GM21528 (cell line): ENCODE measurements at regions not wholly inside any gene's neighbourhood (a gene's known extent, or its start where the extent isn't known, plus 50 kb on each side); places are given as distances from the start of the nearest gene placed in this dataset.
"Not testable (repeated sequence)": the region's sequence is repeated elsewhere in the genome, so short reads cannot be mapped to it uniquely, and the experiment has no call there.

Experiments used
- ATAC-seq: cut with Tn5 transposase; IDR thresholded peaks from one replicate; pipeline ENCODE4 v1.9.1; 2021; ENCODE audit warnings: mild to moderate bottlenecking, moderate library complexity; ENCODE audit not compliant: unreplicated experiment, low FRiP score

DNA sequence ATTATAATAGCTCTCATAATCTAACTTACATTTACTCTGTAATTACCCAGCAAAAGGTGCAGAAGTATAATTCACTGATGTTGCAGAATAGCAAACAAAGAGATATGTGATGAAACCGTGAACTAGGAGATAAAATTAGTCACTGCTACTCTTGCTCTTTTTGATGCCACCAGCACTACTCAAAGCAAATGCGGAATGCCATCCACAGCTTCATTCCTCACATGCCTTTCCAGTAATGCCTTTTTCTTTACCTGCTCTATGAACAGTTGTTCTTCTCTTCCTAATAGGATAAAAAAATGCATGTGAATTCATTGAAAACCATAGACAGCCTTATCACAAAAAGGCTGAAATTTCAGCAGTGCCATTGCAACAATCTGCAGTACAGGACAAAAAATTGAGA is 1129.5 kb downstream of the DIAPH3 start:
- ATAC-seq = no peak

- ATAC-seq = no peak
Observed at GRCh38 chr13:59038824-59039223, 1124.9 kb downstream of the DIAPH3 start.

DNA sequence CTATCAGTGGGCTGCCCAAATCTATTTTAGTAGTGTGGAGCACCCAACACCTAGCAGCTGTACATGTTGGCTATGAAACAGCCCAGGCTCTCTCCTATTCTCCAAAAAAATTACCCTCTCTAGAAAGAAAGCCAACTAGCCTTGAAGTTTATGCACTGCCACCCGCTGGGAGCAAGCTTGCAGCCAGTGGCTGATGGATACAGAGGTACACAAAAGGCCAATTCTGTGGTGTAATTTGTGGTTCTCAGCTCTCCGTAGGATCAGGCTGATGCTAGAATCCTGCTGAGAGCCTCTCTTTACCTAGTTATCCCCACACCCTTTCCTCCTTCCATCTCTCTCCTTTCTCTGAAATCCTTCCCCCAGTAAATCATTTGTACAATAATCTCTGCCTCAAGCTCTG is 1120.7 kb downstream of the DIAPH3 start:
- ATAC-seq = no peak

DNA sequence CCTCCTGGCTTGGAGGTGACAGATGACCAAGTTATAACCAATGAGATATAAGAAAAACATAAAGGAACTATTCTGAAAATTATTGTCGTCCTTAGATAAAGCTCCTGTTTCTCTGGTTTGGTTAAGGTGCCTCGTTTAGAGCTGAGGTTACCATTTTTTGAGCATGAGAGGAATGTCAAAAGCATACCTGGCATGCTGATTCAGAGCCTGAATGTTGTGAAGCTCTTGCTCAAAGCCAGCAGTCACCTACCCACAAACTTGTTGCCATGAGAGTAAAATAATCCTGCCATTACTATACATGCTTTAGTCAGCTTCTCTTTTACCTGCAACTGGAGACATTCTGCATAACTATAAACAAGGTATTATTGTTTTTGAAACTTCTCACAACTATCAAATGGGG is 1116.2 kb downstream of the DIAPH3 start:
- ATAC-seq = no peak

GRCh38 chr13:59061621-59062020 is 1102.1 kb downstream of the DIAPH3 start:
- no peak for ATAC-seq

GRCh38 chr13:59064042-59064441 is 1099.7 kb downstream of the DIAPH3 start:
- no peak for ATAC-seq

- ATAC-seq = not testable (repeated sequence)
Observed at GRCh38 chr13:59076386-59076785, 1087.3 kb downstream of the DIAPH3 start.

DNA sequence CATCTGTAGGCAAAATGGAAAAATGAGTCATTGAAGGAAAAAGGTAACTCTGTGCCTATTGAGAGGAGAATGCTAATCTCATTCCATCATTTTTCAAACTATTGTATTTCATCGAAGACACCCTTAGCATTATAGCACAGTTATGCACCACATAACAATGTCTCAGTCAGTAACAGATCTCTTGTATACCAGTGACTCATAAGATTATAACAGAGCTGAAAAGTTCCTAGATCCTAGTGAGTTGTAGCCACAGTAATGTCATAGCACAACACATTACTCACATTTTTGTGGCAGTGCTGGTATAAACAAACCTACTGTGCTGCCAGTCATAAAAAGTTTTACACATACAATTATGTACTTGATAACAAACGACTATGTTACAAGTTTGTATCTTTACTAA is 1077.6 kb downstream of the DIAPH3 start:
- ATAC-seq = no peak

GRCh38 chr13:59088716-59089115 is 1075.0 kb downstream of the DIAPH3 start:
- no peak for ATAC-seq

GRCh38 chr13:59094181-59094580 is 1069.5 kb downstream of the DIAPH3 start:
- no peak for ATAC-seq

- no peak for ATAC-seq
Observed at GRCh38 chr13:59099182-59099974, 1064.3 kb downstream of the DIAPH3 start.

DNA sequence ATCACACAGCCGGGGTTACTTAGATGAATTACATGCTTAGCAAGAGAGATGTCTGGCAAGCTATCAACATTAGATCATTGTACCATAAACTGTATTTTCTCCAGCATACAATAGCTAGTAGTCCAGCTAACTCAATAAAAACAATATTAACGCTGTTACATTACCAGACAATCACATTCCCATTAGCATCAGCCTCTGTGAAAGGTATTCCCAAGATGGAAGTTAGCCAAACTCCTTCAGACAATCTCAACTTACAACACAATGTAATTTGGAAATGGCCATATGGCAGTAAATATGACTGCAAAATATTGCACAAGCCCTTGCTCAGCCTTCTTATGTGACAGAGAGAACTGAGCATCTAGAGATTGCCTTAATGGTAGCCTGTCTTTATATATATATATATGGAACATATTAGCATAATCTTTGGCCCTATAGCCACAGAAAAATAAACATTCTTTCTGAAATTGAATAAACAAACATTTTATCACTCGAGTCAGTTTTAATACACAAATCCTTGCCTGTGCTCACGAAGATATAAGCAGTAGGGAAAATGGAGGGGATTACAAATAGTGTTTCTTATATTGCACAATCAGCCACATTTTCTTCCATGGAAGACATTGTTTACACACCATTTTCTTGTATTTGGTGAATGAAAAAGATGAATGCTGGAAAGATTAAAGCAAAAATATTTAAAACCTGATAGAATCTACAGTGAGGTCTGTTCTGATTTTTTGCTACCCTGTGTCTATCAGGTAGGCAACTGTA is 1060.5 kb downstream of the DIAPH3 start:
- ATAC-seq = no peak

- no peak for ATAC-seq
Observed at GRCh38 chr13:59111751-59112171, 1052.0 kb downstream of the DIAPH3 start.

DNA sequence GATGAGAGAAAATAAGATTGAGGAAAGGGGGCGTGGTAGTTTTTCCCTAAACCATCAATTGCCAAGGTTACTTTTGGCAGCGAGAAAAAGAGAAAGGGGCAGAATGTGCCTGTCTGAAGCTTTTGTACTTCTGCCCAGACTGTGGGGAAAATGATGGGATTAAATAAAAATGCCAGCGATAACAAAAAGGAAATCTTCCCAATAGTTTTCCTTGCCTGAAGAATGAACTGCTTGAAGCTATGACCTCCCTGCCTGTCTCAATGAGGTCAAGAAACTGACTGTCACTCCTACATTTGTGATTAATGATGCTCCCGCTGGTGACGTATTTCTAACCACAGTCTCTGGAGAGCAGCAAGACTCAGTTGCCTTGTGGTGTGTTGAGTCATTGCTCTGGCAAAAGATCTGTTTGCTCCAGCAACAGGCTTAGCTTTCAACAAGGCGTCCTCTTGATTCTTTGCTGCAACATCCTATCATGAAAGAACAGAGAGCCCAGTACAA is 1051.5 kb downstream of the DIAPH3 start:
- ATAC-seq = no peak

DNA sequence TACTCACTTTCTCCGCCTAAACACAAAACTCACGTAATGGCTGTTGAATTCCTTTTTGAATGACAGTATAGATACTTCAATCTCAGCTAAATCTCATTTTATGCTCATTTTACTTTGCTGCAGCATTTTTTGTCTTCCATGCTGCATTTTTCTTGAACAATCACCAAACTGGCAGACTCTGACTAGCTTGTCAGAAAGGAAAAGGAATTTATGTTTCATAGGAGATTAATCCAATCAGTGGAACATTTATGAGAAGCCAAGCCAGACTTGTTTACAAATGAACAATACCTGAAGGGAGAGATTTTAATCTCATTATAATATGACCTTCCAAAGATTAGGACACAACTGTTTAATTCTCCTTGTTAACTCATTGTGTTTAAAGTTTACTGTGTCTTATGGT is 1044.3 kb downstream of the DIAPH3 start:
- no peak for ATAC-seq

DNA sequence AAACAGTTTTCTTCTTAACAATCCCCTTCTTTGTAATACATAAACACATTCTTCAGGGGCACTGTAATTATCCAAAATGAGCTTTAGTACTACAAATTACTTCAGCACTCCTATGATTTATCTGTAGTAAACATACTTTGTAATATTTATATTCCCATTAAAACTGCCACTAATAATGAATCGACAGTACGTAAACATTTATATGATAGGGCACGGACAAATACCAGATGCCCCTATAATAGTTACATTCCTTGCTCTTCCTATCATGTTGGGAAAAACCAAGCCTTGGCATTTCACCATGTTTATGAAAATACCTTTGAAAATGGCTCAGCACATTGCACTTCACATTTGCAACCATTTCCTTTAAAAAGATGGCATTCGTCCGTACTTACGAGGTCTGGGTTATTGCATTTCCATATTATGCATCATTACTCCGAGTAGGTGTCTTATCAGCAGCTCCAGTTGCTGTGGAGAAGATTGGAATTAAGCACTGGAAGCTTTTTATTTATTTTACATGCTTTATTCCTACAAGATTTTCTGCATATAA is 1043.4 kb downstream of the DIAPH3 start:
- no peak for ATAC-seq

- ATAC-seq = no peak
Observed at GRCh38 chr13:59121507-59121906, 1042.2 kb downstream of the DIAPH3 start.

- ATAC-seq = no peak
Observed at GRCh38 chr13:59126474-59126873, 1037.3 kb downstream of the DIAPH3 start.

GRCh38 chr13:59133903-59134302 is 1029.8 kb downstream of the DIAPH3 start:
- ATAC-seq = no peak

GRCh38 chr13:59144700-59145099 is 1019.0 kb downstream of the DIAPH3 start:
- ATAC-seq = no peak

GRCh38 chr13:59145381-59145780 is 1018.3 kb downstream of the DIAPH3 start:
- ATAC-seq = no peak
